ENCODE measurements at regions not wholly inside any gene's neighbourhood (a gene's known extent, or its start where the extent isn't known, plus 50 kb on each side); places are given as distances from the start of the nearest gene placed in this dataset.

- TF ChIP-seq CHD7 (IDR thresholded peaks at IDR 0.05; ENCODE audit: insufficient replicate concordance, low read length) (no peak), E2F6 (IDR thresholded peaks at IDR 0.05) (no peak), ATF2 (IDR thresholded peaks at IDR 0.05; ENCODE audit: low read length) (no peak), YY1 (IDR thresholded peaks at IDR 0.05; ENCODE audit: low read depth, low read length) (peak; percentile 31; the same call in 1 of the 2 replicates)
These were observed 104.7 kb upstream of the OTOS start (continued) for GRCh38 chr2:240245184-240245583.

All from H1 (cell line).